Left ventricle myocardium inferior (tissue), 1 donor: ENCODE measurements at regions not wholly inside any gene's neighbourhood (a gene's known extent, or its start where the extent isn't known, plus 50 kb on each side); places are given as distances from the start of the nearest gene placed in this dataset.

Source experiments
- DNase-seq: peaks from one replicate; pipeline ENCODE4 v3.0.0-alpha.2; 2020
- H3K27ac ChIP-seq: fragments of 200-600 bp; replicated peaks from 2 replicates; pipeline ENCODE4 v1.8.0; 2021
- H3K27me3 ChIP-seq: fragments of 200-600 bp; 2 replicates; pipeline ENCODE4 v1.8.0; 2021; ENCODE audit warnings: low read depth
- H3K36me3 ChIP-seq: fragments of 200-600 bp; 2 replicates; pipeline ENCODE4 v1.8.0; 2021
- H3K4me1 ChIP-seq: fragments of 200-600 bp; 2 replicates; pipeline ENCODE4 v1.8.0; 2021
- H3K4me3 ChIP-seq: fragments of 200-600 bp; 2 replicates; pipeline ENCODE4 v1.8.0; 2021; ENCODE audit warnings: mild to moderate bottlenecking, moderate library complexity
- H3K9me3 ChIP-seq: fragments of 200-600 bp; replicated peaks from 2 replicates; pipeline ENCODE4 v1.8.0; 2021
- CTCF ChIP-seq: fragments of 200-600 bp; IDR thresholded peaks from 2 replicates; pipeline ENCODE4 v1.8.0; 2021; ENCODE audit warnings: antibody characterized with exemption, mild to moderate bottlenecking, borderline replicate concordance
- intact Hi-C: fragments of 100-400 bp; cut with micrococcal nuclease; formaldehyde crosslinking; loops from one replicate; pipeline ENCODE4 v1.11.0; 2022
- donor health status: DM: no; HTN: yes; CAD: no; lungs with severe emphysema.

GRCh38 chr5:41636605-41637004, 126.2 kb upstream of the PLCXD3 start:
- DNase-seq, result no peak
- peak; percentile 44 for TF ChIP-seq CTCF
- H3K4me1 ChIP-seq, result no peaks in the 10 kb centered on the region
- intact Hi-C loops, result no loop called here
- no peaks in the 10 kb centered on the region for H3K36me3 ChIP-seq
- no peak overlapping the region for H3K27ac ChIP-seq
- H3K9me3 ChIP-seq, result no peaks in the 10 kb centered on the region
- no peak overlapping the region for H3K4me3 ChIP-seq
- H3K27me3 ChIP-seq, result no peaks in the 10 kb centered on the region

GRCh38 chr5:41629897-41630296, 119.5 kb upstream of the PLCXD3 start:
- Histone ChIP-seq H3K27ac (no peak overlapping the region), H3K9me3 (no peaks in the 10 kb centered on the region), H3K27me3 (no peaks in the 10 kb centered on the region), H3K36me3 (no peaks in the 10 kb centered on the region), H3K4me1 (peaks cover 3% of the 10 kb centered on the region), H3K4me3 (no peak overlapping the region)
- intact Hi-C loops, result no loop called here
- DNase-seq, result no peak
- no peak for TF ChIP-seq CTCF

- intact Hi-C loops, result no loop called here
- no peak for TF ChIP-seq CTCF
- no peaks in the 10 kb centered on the region for H3K9me3 ChIP-seq
Measured at GRCh38 chr5:41625571-41625970, 115.2 kb upstream of the PLCXD3 start.

GRCh38 chr5:41621420-41621819, 111.0 kb upstream of the PLCXD3 start:
- H3K36me3 ChIP-seq, result no peaks in the 10 kb centered on the region
- DNase-seq, result no peak
- no peaks in the 10 kb centered on the region for H3K4me1 ChIP-seq
- H3K4me3 ChIP-seq, result no peak overlapping the region
- H3K27ac ChIP-seq, result no peak overlapping the region
- no peak for TF ChIP-seq CTCF
- no peaks in the 10 kb centered on the region for H3K9me3 ChIP-seq
- intact Hi-C loops, result no loop called here
- H3K27me3 ChIP-seq, result no peaks in the 10 kb centered on the region

More at GRCh38 chr5:41625571-41625970, 115.2 kb upstream of the PLCXD3 start:
- Histone ChIP-seq H3K27ac (no peak overlapping the region), H3K4me1 (peaks cover 3% of the 10 kb centered on the region), H3K27me3 (no peaks in the 10 kb centered on the region), H3K4me3 (no peak overlapping the region), H3K36me3 (no peaks in the 10 kb centered on the region)
- no peak for DNase-seq

DNA sequence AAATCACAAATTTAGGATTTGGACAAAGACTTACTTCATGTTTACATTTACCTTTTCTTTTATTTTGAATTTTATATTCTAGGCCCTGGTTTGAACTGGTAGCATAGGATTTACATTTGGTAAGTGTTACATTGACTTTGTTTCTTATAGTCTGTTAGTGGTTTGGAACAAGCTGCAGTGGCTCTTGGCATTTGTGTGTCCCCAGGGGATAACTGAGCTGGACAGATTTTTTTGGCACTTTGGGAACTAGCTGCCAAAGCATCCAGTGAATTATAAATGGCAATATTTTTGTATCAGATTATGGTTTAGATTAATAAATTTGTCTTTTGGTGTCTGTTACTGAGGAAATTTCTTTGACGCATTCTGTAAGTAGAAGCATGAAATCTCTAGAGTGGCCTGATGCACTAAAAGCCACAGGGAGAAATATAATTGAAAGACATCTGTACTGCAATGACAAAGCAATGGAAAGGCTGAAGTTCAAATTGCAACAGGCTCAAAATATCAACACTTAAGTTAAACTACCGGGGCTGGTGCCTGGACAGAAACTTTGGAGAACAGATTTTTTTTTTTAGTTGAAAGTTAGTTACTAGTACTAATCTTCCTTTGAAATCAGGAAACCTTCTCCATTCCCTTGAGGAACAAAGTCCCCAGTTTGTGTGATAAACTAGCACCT, 107.6 kb upstream of the PLCXD3 start:
- Histone ChIP-seq H3K36me3 (no peaks in the 10 kb centered on the region), H3K27ac (no peak overlapping the region), H3K4me3 (no peak overlapping the region), H3K27me3 (no peaks in the 10 kb centered on the region), H3K4me1 (no peaks in the 10 kb centered on the region), H3K9me3 (no peaks in the 10 kb centered on the region)
- no peak for TF ChIP-seq CTCF
- intact Hi-C loops, result no loop called here
- DNase-seq, result no peak
